GM11168 (cell line): ENCODE measurements at regions not wholly inside any gene's neighbourhood (a gene's known extent, or its start where the extent isn't known, plus 50 kb on each side); places are given as distances from the start of the nearest gene placed in this dataset.

ENCODE experiments used
- in situ Hi-C: fragments of 300-500 bp; cut with MboI; formaldehyde crosslinking; loops from one replicate; pipeline ENCODE4 v1.12.0; 2022; ENCODE audit warnings: low sequenced_read_pairs; ENCODE audit not compliant: unreplicated experiment

DNA sequence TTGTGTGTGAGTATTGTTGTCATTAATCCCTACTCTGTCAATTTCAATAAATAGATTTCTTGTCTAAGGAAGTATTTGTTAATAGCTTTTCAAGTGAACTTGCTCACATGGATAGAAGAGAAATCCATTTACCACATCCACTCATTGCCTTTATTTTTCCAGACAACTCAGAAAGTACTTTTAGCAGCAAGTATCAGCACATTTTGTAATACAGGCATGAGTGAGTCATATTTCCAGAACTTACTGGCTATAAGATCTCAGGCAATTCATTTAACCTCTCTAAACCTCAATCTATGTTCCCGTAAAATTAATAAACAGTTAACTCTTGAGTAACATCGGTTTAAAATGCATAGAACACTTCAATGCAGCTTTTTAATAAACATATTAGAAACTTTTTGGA lies 317.9 kb upstream of the PCDH7 start:
- in situ Hi-C loops = no loop called here

DNA sequence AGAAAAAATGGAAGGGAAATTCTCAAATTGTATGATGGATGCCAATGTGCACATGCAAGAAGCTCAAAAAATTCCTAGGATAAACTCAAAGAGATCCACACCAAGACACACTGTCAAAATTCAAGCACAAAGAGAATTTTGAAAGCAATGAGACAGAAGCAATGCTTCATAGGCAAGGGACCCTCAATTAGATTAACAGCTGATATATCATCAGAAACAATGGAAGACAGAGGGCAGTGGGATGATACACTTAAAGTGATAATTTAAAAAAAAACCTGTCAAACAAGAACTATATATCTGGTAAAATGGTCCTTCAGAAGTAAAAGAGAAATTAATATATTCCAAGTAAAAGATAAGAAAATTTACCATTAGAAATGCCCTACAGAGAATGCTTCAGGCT lies 306.3 kb upstream of the PCDH7 start:
- in situ Hi-C loops = no loop called here

DNA sequence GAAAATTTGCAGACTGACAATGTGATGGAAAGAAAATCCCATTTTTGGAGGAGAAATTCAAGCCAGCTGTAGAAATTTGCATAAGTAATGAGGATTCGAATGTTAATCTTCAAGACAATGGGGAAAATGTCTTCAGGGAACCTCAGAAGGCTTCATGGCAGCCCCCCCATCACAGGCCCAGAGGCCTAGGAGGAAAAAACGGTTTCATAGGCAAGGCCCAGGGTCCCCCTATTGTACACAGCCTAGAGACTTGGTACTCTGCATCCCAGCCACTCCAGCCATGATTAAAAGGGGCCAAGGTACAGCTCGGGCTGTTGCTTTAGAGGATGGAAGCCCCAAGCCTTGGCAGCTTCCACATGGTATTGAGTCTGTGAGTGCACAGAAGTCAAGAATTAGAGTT lies 303.6 kb upstream of the PCDH7 start:
- in situ Hi-C loops = no loop called here

DNA sequence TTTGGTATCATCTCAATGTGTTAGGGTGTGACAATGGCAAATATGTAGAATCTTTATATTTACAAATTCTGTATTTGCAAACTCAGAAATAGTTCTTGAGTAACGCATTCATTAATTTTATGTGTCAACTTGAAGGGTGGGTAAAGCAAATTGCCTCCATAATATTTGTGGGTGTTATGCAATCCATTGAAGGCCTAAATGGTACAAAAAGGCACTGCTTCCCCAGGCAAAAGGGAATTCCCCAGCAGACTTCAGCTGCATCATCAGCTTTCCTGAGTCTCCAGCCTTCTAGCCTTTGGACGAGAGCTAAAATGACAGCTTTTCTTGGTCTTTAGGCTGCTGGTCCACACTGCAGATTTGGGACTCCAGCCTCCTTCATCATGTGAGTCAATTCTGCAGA lies 292.2 kb upstream of the PCDH7 start:
- in situ Hi-C loops = no loop called here

DNA sequence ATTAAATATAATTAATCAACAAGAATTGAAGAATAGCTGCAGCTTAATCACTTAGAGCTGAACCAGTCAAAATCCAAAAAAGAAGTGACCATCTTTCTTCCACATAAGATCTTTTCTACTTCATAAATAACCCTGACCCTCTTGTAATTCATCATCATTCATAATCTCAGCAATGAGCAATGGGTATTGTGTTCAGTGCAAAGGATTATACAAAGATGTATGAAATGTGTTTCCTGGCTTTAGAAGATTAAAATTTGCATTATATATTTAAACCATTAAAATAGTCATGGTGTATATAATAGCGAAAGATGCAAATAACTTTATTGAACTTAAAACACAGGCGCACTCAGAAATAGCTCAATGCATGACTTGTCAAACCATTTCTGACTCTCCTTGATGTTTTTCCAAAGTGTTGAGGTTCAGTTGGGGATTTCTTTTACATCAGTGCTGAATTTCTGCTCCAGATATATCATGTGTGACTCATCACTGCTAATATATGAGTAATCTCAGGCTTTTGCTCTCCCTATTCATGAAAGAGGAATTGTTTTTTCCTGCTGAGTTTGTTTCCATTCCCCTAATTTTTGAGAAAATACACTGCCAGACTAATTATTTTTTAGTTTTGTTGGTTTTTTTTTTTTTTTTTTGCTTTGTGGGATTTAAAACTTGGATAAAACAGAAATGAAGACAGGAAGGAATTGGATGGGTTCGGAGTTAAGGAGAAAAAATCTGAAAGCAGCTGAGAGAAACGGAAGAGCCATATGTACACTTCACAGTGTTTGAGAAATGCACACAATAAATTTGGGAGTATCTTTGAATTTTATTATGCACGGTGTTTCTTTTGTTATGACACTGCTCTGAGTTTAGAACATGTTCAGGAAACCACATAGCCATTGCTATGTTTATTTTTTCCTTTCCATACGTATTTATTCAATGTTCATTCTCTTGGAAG lies 290.1 kb upstream of the PCDH7 start:
- in situ Hi-C loops = no loop called here

DNA sequence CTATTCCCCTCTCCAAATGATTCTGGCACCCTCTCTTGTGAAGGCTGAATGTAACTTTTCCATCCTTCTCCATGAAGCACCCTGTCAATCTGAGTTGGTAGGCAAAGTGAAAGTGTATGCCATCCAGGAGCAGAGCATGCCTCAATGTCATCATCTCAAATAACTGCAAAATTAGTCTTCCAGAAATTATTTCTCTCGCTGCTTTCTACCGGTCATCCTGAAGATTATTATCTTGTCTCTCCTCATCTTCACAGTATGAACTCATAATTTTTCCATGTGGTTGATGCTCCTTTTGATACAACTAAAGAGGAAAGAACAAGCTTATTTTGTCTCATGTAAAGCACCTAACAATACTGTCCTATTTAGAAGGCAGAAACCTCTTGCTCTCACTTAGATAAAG lies 285.5 kb upstream of the PCDH7 start:
- in situ Hi-C loops = no loop called here

DNA sequence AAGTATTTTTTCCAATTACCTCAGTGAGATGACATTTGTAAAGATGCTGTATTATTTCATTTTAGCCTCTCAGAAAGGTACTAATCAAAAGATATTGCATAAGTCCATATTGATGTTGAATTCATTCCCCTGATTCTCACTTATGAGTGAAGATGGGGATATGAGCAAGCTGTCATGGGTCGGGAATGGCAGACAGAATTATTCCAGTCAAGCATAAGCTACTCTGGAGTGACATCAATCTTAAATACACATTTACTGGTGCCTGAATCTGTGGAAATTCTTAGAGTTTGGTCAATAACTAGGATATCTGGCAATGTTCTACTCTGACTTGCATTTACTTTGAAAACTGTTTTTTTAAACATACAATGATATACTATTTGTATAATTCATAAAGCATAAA lies 283.8 kb upstream of the PCDH7 start:
- in situ Hi-C loops = no loop called here

DNA sequence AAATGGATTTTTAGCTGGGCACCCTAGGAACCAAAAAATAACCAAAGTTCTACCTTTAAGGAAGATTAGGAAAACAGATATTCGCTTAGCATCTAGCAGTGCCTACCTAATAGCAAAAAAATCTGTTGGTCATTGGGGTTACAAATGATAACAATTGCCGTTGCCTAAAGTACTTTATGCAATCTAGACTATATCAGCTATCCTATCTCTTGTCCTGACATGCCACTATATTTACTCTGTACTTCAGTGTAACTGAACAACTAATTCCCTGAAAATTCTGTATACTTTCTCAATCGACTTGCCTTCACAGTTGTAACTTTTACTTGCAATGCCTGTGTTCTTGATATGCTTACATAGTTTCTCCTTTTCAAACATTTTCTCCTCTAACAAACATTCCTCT lies 282.9 kb upstream of the PCDH7 start:
- in situ Hi-C loops = no loop called here

DNA sequence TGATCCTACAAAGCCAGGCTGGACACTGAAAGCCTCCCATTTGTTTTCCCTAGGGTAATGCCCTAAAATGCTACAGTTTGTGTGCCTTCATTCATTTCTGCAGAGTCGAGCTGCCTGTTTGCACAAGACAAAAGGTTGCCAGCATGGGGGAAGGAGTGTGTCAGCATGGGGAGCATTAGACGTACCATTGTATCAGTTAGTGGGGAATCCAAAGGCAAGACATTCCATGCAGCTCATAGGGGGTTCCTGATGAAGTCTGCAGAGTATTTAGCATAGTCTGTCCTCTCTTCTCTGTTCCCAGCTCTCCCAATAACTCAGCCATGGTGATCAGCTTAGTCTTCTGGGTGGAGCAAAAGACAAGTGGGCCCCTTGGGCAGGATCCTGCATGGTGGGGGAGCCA lies 276.9 kb upstream of the PCDH7 start:
- in situ Hi-C loops = loop anchor here (10.0 kb wide), 1 partner anchor 692 kb away; no protein-coding TSS in a partner anchor

DNA sequence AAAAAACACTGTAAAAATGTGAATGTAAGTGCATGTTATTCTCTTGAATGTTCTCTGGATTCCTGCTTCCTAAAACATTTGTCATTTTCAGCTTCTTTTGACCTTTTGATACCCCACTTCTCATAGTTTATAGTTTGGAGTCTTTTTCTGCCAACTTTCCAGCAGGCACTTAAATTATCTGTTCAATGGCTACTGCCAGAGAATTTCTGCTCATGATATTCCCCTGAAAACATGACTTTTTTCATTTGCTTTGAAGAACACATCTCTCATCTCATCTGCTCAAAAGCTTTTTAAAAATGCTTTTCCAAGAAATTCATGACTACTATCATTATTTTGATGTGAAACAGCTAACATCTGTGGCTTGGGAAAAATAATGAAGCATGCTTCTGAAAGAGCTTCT lies 269.7 kb upstream of the PCDH7 start:
- in situ Hi-C loops = no loop called here

DNA sequence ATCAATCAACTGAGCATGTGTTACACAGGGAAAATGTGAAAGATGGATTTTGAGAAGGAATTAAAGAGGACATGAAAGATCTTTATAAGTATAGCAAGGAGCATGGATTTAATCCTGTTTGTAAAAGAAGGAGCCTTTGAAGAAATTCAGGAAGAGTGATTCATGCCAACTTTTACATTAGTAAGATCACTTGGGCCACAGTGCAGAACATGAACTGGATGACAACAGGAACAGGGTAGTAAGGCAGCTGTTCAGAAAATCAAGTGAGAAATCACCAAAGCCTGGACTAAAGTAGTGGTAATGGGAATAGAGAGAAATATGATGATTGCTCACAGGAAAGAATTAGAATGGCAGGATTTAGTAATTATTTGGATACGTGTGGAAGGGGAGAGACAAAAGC lies 265.7 kb upstream of the PCDH7 start:
- in situ Hi-C loops = no loop called here

DNA sequence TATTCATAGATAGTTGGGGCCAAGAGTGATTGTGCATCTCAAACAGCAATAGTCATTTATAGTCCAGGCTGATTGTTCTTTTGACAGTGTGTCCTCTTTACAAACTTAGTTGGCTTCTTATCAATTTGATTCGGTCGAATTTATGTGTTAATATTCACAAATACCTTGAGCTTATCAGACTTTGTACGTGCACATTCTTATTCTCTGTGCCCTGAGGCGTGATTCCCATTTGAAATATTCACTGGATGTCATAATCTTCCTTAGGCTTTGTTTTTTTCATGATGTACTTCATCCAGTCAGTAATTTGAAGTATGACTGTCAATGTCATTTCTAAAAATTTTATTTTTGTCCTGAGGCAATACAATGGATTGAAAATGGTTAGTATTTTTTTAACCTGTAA lies 263.5 kb upstream of the PCDH7 start:
- in situ Hi-C loops = no loop called here

DNA sequence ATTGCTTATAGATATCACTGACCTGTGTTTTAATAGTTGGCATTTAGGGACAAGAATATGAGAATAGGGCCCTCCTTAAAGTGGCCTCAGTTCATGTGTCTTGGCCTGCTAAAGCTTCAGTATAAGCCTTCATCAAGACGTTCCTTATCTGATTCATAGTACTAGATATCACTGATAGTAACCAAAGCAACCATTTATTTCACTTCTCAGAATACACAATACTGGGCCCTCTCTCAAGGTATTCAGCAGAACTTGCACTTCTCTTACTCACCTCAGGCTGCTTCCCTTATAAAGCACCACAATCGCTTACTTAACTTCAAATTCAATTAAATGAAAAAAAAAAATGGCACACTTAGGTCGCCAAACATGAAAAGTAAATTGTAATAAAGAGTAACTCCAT lies 259.4 kb upstream of the PCDH7 start:
- in situ Hi-C loops = no loop called here

DNA sequence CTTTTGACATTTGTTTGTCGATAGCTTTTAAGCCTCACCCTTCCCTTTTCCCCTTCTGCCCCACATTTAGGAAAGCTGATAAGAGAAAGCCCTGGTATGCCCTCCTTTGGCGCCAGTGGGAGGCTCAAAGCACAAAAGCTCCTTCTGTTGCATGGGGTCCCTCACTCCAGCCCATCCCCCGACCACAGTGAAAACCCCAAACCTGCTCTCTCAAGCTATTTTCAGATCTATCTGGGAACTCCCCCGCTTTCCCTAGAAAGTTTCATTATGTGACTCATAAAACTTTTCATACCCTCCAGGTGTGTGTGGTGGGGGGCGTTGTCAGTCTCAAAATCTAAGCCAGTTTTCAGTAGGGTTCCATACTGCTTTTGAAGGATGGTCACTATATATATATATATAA lies 259.0 kb upstream of the PCDH7 start:
- in situ Hi-C loops = no loop called here

DNA sequence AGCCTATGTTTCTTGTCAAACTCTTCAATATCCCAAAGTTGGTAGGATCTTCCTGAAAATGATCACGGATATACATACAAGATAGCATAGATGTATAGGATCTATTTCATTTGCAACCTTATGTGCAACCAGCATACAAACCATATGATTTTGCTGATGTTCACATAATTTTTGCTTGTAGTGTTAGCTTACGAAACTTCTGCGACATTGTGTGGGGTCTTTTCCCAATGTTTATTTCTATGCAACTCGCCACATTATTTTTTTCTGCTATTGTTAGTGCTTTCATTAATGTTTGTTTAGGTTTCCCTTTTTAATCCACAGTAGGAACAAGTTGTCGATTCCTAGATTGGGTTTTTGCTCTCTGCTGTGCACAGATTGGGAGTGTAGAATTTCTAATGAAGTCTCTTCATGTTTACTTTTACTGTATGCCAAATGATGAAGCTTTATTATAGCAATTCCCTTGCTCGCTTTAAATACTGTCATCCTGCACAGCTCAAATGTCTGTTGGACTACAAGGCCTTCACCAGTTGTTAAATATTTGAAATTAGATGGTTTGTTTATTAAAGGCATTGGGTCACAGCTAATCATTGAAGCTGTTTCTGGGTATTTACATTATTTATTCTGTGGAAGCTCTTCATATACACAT lies 257.6 kb upstream of the PCDH7 start:
- in situ Hi-C loops = no loop called here

DNA sequence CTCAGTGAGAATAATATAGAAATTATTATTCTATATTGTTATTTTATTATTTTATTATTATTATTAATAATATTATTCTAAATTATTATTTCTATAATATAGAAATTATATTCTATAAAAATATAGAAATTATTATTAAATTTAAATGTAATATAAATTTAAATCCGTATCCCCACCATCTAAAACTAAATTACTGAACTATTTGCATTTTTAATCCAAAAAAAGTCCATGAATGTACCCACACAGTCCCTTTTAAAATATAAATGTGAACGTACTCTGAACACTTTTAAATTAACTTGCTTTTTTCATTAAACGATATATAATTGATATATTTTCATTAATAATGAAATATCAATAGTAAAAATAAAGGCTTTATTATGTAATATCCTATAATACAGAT lies 248.3 kb upstream of the PCDH7 start:
- in situ Hi-C loops = no loop called here

DNA sequence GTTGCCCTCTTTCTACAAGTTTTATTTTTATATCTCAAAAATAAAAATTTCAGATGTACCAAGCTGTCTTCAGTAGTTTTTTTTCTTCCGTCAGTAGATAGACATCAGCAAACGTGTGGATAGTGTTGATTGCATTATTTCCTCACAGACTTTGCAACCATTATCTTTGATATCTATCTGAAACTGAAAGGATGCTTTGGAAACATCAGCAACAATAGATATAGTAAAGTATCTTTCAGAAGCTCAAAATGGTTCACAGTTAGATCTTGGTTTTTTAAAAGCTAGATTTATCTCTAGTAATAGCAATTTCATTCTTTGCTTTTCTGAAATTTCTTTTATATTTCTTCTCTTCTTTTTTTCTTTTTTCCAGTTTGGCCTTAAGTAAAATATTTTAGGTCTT lies 246.9 kb upstream of the PCDH7 start:
- in situ Hi-C loops = no loop called here

DNA sequence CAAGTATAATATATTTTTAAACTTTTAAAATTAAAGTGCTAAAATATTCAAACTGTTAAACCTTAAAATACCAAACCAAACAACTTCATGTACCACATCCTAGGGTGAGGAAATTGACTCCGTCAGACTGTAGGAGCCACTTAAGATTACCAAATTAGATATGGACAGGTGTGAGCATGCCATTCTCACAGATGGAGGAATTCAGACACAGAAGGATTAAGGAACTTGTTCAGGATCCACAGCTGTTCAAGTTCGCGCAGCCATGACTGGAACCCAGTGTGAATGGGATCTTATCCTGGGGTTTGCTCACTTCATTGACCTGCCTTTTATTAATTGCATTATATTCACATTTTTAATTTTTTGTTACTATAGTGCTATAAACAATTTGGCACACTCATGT lies 224.9 kb upstream of the PCDH7 start:
- in situ Hi-C loops = no loop called here

DNA sequence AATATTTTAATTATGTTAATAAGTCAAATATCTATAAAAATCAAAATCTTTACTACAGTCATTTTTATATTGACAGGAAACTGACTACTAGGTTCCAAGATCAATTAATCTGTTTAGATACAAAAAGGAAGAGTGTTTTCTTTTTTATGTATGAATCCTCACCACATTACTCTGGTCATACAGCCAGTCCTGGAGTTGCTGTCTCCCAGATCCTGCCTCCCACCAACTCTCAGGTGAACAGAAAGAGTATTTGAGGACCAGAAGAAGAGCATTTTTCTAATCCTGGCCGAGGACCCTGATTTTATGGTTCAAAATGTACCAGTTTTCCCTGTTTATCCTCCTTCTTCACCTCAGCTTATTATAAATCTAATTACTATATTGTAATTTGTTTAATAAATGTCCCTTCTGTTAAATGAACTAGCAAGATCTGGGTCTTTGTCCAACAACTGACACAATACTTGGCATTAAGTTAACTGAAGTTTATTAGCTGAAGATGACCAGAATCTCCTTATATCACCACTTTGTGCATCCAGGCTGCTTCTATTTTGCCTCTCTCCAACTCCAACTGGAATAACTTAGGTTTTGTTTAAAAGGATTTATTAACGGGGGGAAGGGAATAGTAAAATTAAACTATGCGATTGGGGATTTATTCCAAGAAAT lies 224.4 kb upstream of the PCDH7 start:
- in situ Hi-C loops = no loop called here

DNA sequence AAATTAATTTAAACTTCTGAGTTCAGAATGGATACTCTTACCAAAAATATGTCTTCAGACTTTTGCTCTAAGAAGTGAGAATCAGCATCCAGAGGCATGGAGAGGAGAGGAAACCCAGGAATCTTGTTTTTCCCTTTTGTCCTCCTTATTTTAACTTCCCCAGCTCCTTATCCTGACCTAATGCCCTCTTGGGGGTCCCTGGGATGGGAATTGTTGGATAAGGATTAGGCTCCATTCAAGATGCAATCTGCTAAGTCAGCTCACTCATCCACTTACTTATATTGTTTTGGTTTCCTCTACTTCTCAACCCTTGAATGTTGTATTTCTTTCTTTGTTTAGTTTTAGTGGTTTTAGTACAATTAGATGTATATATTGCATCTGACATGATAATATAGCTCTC lies 208.4 kb upstream of the PCDH7 start:
- in situ Hi-C loops = no loop called here

DNA sequence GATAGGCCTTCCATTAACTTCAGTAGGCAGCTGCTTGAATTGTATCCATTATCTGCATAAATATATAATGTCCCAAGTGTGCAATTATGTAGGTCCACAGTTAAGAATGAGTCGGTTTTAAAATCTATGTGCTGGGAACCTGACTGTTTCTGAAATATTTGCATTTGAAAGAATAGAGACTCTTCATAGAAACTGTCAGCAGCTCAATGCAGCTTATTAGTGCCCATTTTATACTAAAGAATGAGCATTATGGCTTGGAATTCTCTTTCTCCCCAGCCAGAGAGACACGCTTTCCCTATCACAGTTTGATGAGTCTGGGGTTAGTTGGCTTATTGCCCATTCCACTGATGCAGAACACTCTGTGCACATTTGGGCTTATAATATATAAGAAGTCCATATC lies 202.0 kb upstream of the PCDH7 start:
- in situ Hi-C loops = no loop called here
